Lung (tissue), 11 donors: ENCODE measurements at regions not wholly inside any gene's neighbourhood (a gene's known extent, or its start where the extent isn't known, plus 50 kb on each side); places are given as distances from the start of the nearest gene placed in this dataset.
A peak's percentile ranks its signal among the peaks of the same experiment; 100 is the strongest.

Experiments
- ATAC-seq: fragments of 200-7000 bp; cut with Tn5 transposase; one replicate; pipeline ENCODE4 v1.9.1; 2020; ENCODE audit warnings: moderate number of reproducible peaks; ENCODE audit not compliant: insufficient read depth, low FRiP score
- DNase-seq, 3 donors: peaks; one replicate each; pipeline ENCODE4 v3.0.0-alpha.2; 2013 to 2017
- H3K27ac ChIP-seq, 2 donors: one replicate each; pipeline ENCODE4 v1.5.1; 2013; ENCODE audit warnings: mild to moderate bottlenecking in 2 of 2, moderate library complexity in 2 of 2, control low read depth in 1 of 2, inconsistent platforms in 1 of 2, low read depth in 1 of 2, low read length in 1 of 2
- H3K27me3 ChIP-seq, 3 donors: one replicate each; pipeline ENCODE4 v1.5.1; 2013; ENCODE audit warnings: low read length in 2 of 3; ENCODE audit not compliant: control insufficient read depth in 3 of 3, insufficient read depth in 3 of 3
- H3K36me3 ChIP-seq, 4 donors: one replicate each; pipeline ENCODE4 v1.5.1; 2013; ENCODE audit warnings: low read length in 4 of 4, mild to moderate bottlenecking in 1 of 4, moderate library complexity in 1 of 4; ENCODE audit not compliant: control insufficient read depth in 4 of 4, insufficient read depth in 4 of 4
- H3K4me1 ChIP-seq, 5 donors: one replicate each; pipeline ENCODE4 v1.5.1; 2013; ENCODE audit warnings: low read length in 5 of 5, mild to moderate bottlenecking in 2 of 5, moderate library complexity in 1 of 5; ENCODE audit not compliant: control insufficient read depth in 5 of 5, insufficient read depth in 5 of 5
- H3K4me3 ChIP-seq: one replicate; pipeline ENCODE4 v1.5.1; 2013; ENCODE audit warnings: mild to moderate bottlenecking, control low read depth, moderate library complexity
- H3K9ac ChIP-seq, 2 donors: one replicate each; pipeline ENCODE4 v1.5.1; 2013; ENCODE audit warnings: low read length in 2 of 2, control low read depth in 1 of 2; ENCODE audit not compliant: insufficient read depth in 1 of 2
- H3K9me3 ChIP-seq, 4 donors: one replicate each; pipeline ENCODE4 v1.5.1; 2013; ENCODE audit warnings: low read length in 3 of 4, mild to moderate bottlenecking in 1 of 4, moderate library complexity in 1 of 4; ENCODE audit not compliant: control insufficient read depth in 4 of 4, insufficient read depth in 3 of 4
- CTCF ChIP-seq: IDR thresholded peaks from 2 replicates; pipeline ENCODE4 v1.5.1; 2012; ENCODE audit warnings: mild to moderate bottlenecking; ENCODE audit errors: control extremely low read depth, extremely low read depth
- WGBS, 2 donors: extraction: QIAGEN DNeasy Blood & Tissue Kit; methylation state at CpG; one replicate each; pipeline ENCODE4 v1.1.7; 2013; 5-methylcytosine and 5-hydroxymethylcytosine counted together
- donor health status: control.
- donor health status: control.
- donor health status: Bipolar disorder and iron deficiency.
- donor health status: healthy.
- donor health status: DM: yes; HTN: yes; CAD: no.

- Histone ChIP-seq H3K27me3 (no peaks in the 10 kb centered on the region), H3K4me1 (peaks cover 0 to 22% (median 10%) of the 10 kb centered on the region in 5 donors), H3K27ac (no peak overlapping the region), H3K4me3 (no peak overlapping the region), H3K9me3 (no peaks in the 10 kb centered on the region), H3K9ac (no peak overlapping the region), H3K36me3 (no peaks in the 10 kb centered on the region)
- no peak for DNase-seq
- ATAC-seq: no peak
- no peak for TF ChIP-seq CTCF
- WGBS, 2 donors: 91 to 92% methylated on average over 5 of the region's 5 CpGs
Measured at GRCh38 chr21:43283136-43283924, 114.5 kb downstream of the CRYAA start.

- ATAC-seq: peak; percentile 11
- no peaks in the 10 kb centered on the region for H3K27me3 ChIP-seq
- no peaks in the 10 kb centered on the region for H3K36me3 ChIP-seq
- no peaks in the 10 kb centered on the region for H3K9me3 ChIP-seq
- no peak overlapping the region for H3K4me3 ChIP-seq
- H3K4me1 ChIP-seq: peaks cover 0 to 21% (median 12%) of the 10 kb centered on the region in 5 donors
- no peak for TF ChIP-seq CTCF
- DNase-seq: no peak
- H3K27ac ChIP-seq: no peak overlapping the region
- 76 to 90% methylated on average over 23 of the region's 23 CpGs for WGBS, 2 donors
- H3K9ac ChIP-seq: no peak overlapping the region
Measured at GRCh38 chr21:43282358-43283120, 113.7 kb downstream of the CRYAA start.

- no peaks in the 10 kb centered on the region for H3K36me3 ChIP-seq
- peaks cover 0 to 24% (median 15%) of the 10 kb centered on the region in 5 donors for H3K4me1 ChIP-seq
- 89 to 92% methylated on average over 12 of the region's 12 CpGs for WGBS, 2 donors
- no peaks in the 10 kb centered on the region for H3K27me3 ChIP-seq
- no peak overlapping the region for H3K27ac ChIP-seq
- H3K9me3 ChIP-seq: no peaks in the 10 kb centered on the region
- H3K4me3 ChIP-seq: no peak overlapping the region
- no peak for TF ChIP-seq CTCF
- no peak for DNase-seq
- no peak overlapping the region for H3K9ac ChIP-seq
- ATAC-seq: no peak
Measured at GRCh38 chr21:43281661-43282357, 113.0 kb downstream of the CRYAA start.
